Effector memory CD4-positive, alpha-beta T cell (primary cell): ENCODE measurements at regions not wholly inside any gene's neighbourhood (a gene's known extent, or its start where the extent isn't known, plus 50 kb on each side); places are given as distances from the start of the nearest gene placed in this dataset.

Source experiments
- DNase-seq, 3 donors: peaks; one replicate each; pipeline ENCODE4 v3.0.0-alpha.2; 2020
- H3K27ac ChIP-seq: 2 replicates; pipeline ENCODE4 v1.7.0; 2013; ENCODE audit warnings: mild to moderate bottlenecking, low read length, moderate library complexity; ENCODE audit not compliant: insufficient read depth, poor library complexity, severe bottlenecking
- H3K27me3 ChIP-seq: replicated peaks from 2 replicates; pipeline ENCODE4 v1.7.0; 2013; ENCODE audit warnings: mild to moderate bottlenecking, low read length; ENCODE audit not compliant: insufficient read depth, control insufficient read depth, poor library complexity, severe bottlenecking
- H3K36me3 ChIP-seq: 2 replicates; pipeline ENCODE4 v1.7.0; 2013; ENCODE audit warnings: mild to moderate bottlenecking, low read length, moderate library complexity; ENCODE audit not compliant: control insufficient read depth, insufficient read depth
- H3K4me1 ChIP-seq: 2 replicates; pipeline ENCODE4 v1.7.0; 2013; ENCODE audit warnings: low read length, mild to moderate bottlenecking; ENCODE audit not compliant: control insufficient read depth, insufficient read depth, poor library complexity, severe bottlenecking
- H3K4me3 ChIP-seq: 2 replicates; pipeline ENCODE4 v1.7.0; 2013; ENCODE audit warnings: low read length, low read depth, mild to moderate bottlenecking; ENCODE audit not compliant: insufficient read depth, poor library complexity, severe bottlenecking
- H3K9me3 ChIP-seq: 2 replicates; pipeline ENCODE4 v1.7.0; 2013; ENCODE audit warnings: mild to moderate bottlenecking, low read length, moderate library complexity; ENCODE audit not compliant: control insufficient read depth

GRCh38 chr15:94777037-94777436 lies 545.7 kb downstream of the MCTP2 start:
- Histone ChIP-seq H3K4me1 (no peaks in the 10 kb centered on the region), H3K27ac (no peak overlapping the region), H3K27me3 (no peaks in the 10 kb centered on the region), H3K36me3 (no peaks in the 10 kb centered on the region), H3K9me3 (no peaks in the 10 kb centered on the region), H3K4me3 (no peak overlapping the region)
- DNase-seq = no peak

DNA sequence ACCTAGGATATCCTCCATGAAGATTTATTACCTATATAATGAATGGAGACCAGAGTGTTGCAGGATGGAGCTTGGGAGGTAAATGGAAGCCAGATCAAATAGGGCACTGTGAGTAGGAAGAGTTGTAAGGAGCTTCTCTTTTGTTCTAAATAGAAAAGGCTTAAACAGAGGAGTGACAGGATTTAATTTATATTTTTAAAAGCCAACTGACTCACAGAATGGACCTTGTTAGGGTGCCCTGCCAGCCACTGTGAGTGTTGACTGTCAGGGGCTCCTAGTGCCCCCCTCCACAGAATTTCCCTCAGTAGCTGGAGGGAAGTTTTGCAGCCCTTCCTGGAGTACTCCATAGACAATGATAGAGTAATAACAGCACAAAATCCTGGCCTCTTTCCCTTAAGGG lies 547.5 kb downstream of the MCTP2 start:
- no peaks in the 10 kb centered on the region for H3K27me3 ChIP-seq
- no peak overlapping the region for H3K27ac ChIP-seq
- no peaks in the 10 kb centered on the region for H3K4me1 ChIP-seq
- no peak overlapping the region for H3K4me3 ChIP-seq
- H3K9me3 ChIP-seq = no peaks in the 10 kb centered on the region
- no peak for DNase-seq
- H3K36me3 ChIP-seq = no peaks in the 10 kb centered on the region

DNA sequence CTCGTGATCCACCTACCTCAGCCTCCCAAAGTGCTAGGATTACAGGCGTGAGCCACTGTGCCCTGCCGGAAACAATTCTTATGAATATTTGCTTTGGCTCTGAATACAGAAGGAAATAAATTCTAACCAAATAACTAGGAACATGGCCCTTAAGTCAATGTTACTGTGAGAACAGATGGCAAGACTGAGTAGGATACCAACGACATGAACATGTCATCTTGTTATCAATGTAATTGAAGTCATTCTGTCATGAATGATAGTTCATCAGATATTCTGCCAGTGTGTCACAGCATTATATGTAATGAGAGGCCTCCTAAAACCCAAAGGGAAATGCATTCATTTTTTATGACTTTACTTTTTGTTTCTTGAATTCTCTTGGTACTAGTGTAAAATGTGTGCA lies 548.8 kb downstream of the MCTP2 start:
- H3K36me3 ChIP-seq = no peaks in the 10 kb centered on the region
- no peak overlapping the region for H3K27ac ChIP-seq
- no peak overlapping the region for H3K4me3 ChIP-seq
- no peaks in the 10 kb centered on the region for H3K27me3 ChIP-seq
- H3K9me3 ChIP-seq = no peaks in the 10 kb centered on the region
- no peak for DNase-seq
- no peaks in the 10 kb centered on the region for H3K4me1 ChIP-seq

- Histone ChIP-seq H3K36me3 (no peaks in the 10 kb centered on the region), H3K27ac (no peak overlapping the region), H3K27me3 (no peaks in the 10 kb centered on the region), H3K4me1 (no peaks in the 10 kb centered on the region), H3K9me3 (no peaks in the 10 kb centered on the region), H3K4me3 (no peak overlapping the region)
- DNase-seq = no peak
Measured at GRCh38 chr15:94785091-94785490, 553.7 kb downstream of the MCTP2 start.

DNA sequence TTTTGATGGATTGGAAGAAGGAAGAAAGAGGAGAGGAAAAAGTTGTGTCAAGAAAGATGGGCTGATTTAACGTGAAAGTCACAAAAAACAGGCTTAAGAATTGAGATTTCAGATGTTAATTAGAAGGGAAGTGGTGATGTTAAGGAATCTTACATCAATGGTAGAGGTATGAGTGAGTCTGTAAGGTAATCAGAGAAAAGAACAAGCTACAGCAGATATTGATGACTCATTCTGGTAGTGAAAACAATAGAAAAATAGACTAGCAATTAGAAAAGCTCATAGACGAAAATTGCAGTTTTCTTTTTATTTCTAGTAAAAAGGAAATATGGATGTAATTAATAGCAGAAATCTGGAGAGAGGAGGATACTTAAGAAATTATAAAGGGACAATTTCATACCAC lies 559.6 kb downstream of the MCTP2 start:
- no peaks in the 10 kb centered on the region for H3K36me3 ChIP-seq
- H3K27me3 ChIP-seq = no peaks in the 10 kb centered on the region
- H3K4me1 ChIP-seq = no peaks in the 10 kb centered on the region
- DNase-seq = no peak
- H3K4me3 ChIP-seq = no peak overlapping the region
- H3K9me3 ChIP-seq = no peaks in the 10 kb centered on the region
- no peak overlapping the region for H3K27ac ChIP-seq

GRCh38 chr15:94791510-94791909 lies 560.1 kb downstream of the MCTP2 start:
- Histone ChIP-seq H3K27ac (no peak overlapping the region), H3K27me3 (no peaks in the 10 kb centered on the region), H3K36me3 (no peaks in the 10 kb centered on the region), H3K4me1 (no peaks in the 10 kb centered on the region), H3K9me3 (no peaks in the 10 kb centered on the region), H3K4me3 (no peak overlapping the region)
- no peak for DNase-seq

GRCh38 chr15:94792196-94792595 lies 560.8 kb downstream of the MCTP2 start:
- Histone ChIP-seq H3K36me3 (no peaks in the 10 kb centered on the region), H3K4me1 (no peaks in the 10 kb centered on the region), H3K27me3 (no peaks in the 10 kb centered on the region), H3K27ac (no peak overlapping the region), H3K4me3 (no peak overlapping the region), H3K9me3 (no peaks in the 10 kb centered on the region)
- DNase-seq = no peak

DNA sequence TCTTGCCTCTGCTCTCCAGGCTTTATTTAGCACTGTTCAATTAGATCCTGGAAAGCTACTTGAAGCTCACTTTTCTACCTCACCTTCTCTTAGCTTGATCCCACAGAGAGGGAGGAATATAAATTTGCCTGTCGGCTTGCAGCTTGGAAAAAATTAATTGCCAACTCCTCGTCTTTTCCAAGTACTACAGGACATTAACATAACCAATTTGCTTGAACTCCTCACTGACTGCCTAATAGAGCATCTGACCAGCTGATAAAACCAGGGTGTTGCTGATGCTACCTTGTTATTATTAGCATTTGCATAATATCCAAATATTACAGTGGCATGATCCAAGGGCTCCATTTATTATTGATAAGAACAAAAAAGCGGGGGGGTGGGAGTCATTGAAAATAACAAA lies 561.8 kb downstream of the MCTP2 start:
- Histone ChIP-seq H3K9me3 (no peaks in the 10 kb centered on the region), H3K27me3 (no peaks in the 10 kb centered on the region), H3K4me3 (no peak overlapping the region), H3K4me1 (no peaks in the 10 kb centered on the region), H3K27ac (no peak overlapping the region), H3K36me3 (no peaks in the 10 kb centered on the region)
- no peak for DNase-seq

DNA sequence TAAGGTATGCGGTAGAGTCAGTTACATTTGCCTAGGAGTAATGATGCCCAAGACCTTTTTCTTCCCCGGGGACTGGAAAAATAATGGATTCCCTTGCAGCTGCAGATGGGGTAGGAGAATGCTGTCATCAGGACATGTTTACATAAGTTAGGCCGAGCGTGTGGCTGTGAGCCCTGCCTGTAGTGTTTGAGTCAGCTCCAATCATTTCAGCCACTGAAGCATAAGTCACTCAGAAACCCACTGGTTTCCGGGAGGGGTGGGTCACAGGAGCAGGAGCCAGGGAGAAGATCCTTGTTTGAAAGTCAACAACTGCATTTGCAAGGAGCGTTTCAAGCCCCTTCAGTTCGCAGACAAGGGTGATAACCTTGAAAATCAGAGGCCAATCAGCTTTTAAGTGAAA lies 562.3 kb downstream of the MCTP2 start:
- no peak overlapping the region for H3K4me3 ChIP-seq
- no peaks in the 10 kb centered on the region for H3K36me3 ChIP-seq
- no peak overlapping the region for H3K27ac ChIP-seq
- no peaks in the 10 kb centered on the region for H3K4me1 ChIP-seq
- no peaks in the 10 kb centered on the region for H3K9me3 ChIP-seq
- DNase-seq = no peak
- H3K27me3 ChIP-seq = no peaks in the 10 kb centered on the region

DNA sequence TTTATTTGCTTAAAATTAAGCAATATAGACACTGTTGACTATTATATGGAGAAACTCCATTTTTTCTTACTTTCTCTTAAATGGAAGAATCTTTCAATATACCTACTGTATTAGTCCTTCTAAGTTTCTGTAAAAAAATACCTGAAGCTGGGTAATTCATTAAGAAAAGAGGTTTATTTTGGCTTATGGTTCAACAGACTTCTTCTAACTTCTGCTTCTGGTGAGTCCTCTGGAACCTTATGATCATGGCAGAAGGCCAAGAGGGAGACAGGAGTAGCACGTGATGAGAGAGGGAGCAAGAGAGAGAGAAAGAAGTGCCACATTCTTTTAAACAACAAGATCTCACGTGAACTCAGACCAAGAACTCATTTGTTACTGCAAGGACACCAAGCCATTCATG lies 573.3 kb downstream of the MCTP2 start:
- H3K9me3 ChIP-seq = no peaks in the 10 kb centered on the region
- no peak overlapping the region for H3K27ac ChIP-seq
- no peaks in the 10 kb centered on the region for H3K36me3 ChIP-seq
- H3K4me3 ChIP-seq = no peak overlapping the region
- DNase-seq = no peak
- no peaks in the 10 kb centered on the region for H3K4me1 ChIP-seq
- H3K27me3 ChIP-seq = no peaks in the 10 kb centered on the region
